ENCODE measurements at regions not wholly inside any gene's neighbourhood (a gene's known extent, or its start where the extent isn't known, plus 50 kb on each side); places are given as distances from the start of the nearest gene placed in this dataset.

DNA sequence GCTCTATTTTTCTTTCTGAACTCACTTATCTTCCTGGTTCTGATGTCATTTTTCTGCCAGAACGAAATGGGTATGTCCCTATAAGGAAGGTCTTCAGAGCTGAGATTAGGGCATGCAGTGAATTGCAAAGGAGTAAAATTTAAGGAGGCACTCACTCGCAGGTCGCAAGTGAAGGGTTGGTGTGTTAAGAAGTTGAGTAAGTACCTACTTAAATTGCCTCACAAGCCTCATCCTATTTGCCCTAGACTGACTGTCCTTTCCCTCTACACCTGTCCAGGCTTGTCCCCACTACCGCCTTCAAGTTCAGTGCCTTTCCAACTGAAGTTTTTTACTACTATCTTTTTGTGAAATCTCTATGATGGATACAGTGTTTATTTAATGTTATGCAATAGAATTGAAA, 191.5 kb downstream of the AHR start:
- TF ChIP-seq, protein P1, sequence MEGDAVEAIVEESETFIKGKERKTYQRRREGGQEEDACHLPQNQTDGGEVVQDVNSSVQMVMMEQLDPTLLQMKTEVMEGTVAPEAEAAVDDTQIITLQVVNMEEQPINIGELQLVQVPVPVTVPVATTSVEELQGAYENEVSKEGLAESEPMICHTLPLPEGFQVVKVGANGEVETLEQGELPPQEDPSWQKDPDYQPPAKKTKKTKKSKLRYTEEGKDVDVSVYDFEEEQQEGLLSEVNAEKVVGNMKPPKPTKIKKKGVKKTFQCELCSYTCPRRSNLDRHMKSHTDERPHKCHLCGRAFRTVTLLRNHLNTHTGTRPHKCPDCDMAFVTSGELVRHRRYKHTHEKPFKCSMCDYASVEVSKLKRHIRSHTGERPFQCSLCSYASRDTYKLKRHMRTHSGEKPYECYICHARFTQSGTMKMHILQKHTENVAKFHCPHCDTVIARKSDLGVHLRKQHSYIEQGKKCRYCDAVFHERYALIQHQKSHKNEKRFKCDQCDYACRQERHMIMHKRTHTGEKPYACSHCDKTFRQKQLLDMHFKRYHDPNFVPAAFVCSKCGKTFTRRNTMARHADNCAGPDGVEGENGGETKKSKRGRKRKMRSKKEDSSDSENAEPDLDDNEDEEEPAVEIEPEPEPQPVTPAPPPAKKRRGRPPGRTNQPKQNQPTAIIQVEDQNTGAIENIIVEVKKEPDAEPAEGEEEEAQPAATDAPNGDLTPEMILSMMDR (IDR thresholded peaks at IDR 0.05; ENCODE audit: low read depth, low read length), result no peak
- H3K4me3 ChIP-seq (ENCODE audit: low read depth, low read length), result no peak overlapping the region

DNA sequence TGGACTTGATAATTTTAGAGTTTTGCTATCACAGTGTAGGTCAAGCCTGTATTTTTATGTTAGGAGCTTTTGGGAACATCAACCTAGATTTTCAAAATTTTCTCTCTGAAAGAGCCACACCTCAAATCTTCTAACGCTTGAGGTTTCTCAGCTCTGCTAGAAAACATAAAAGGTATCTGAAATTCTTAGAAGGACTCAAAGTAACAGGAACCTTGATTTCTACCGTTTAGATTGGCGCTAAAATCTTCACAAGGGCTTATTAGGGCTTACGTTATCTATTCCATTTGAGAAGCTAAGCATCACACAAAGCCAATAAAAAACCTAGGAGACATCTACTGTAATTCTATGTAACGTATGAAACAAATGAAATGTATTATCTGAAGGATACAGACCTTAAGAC, 192.4 kb downstream of the AHR start:
- TF ChIP-seq, protein P1 (IDR thresholded peaks at IDR 0.05; ENCODE audit: low read depth, low read length), result no peak
- no peak overlapping the region for H3K4me3 ChIP-seq (ENCODE audit: low read depth, low read length)

DNA sequence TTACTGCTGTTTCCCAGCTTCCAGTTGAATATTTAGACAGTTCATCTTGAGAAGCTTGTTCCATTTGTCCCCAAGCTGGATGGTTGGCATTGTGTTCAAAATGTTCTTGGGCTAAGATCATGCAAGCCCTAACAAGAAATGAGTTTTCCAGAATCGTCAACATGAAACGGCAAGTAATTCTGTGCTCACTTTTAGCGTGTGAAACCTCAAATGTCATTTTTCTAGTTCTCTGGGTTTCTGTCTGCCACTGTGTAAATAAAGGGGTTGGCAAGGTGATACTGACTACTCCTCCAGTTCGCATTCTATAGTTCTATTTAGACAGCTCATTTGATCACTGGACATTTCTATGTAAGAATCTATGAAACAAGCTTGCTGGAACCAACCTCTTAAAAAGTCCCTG, 194.0 kb downstream of the AHR start:
- TF ChIP-seq, protein P1 (IDR thresholded peaks at IDR 0.05; ENCODE audit: low read depth, low read length), result no peak

DNA sequence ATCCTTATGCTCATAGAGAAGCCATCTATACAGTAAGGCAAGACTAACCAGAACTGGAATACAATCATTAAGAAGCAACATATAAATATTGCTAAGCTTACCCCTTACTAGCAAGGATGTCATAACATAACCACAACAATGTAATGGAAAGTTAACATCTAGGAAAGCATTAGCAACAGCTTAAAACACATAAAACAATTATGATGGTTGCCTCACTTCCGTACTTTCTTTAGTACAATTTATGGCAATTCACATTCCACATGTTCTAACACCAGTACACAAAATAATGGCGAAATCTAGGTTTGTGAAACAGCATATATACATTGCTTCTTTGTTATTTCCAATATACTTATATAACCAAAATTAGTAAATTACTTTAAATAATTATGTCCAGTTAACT, 195.0 kb downstream of the AHR start:
- TF ChIP-seq, protein P1 (IDR thresholded peaks at IDR 0.05; ENCODE audit: low read depth, low read length), result no peak

More for the DNA sequence above, 194.0 kb downstream of the AHR start:
- H3K4me3 ChIP-seq (ENCODE audit: low read depth, low read length), result no peak overlapping the region

DNA sequence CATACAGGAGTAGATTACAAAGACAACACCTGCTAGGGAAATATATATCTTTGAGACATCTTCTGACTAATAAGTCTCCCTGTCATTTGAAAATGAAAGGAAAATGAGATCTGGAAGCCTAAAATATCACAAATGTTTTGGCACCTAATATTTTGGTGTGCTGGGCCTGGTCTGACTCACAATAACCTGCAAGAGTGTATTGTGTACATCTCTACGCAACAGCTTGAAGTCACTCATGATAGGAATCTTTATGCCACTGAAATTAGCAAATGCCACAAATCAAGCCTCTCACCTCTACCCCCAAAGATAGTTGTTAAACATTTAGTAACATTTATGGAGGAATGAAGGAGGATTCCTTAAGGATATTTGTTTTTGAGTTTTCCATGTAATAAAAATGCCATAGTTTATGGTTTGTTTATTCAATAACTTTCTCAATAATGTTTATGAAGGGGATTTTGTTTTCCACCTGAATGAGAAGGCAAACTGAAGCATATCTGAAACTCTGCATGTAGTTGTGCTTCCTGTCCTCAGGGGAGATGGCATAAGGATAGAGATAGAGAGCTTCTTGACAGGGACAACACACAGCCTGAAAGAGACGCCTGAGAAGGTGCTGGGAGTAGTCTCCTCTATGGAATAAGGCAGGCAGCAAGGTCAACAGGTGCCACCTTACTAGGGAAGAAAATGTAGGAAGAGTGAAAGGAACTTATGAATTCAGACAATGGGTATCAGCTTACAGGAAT, 197.4 kb downstream of the AHR start:
- no peak overlapping the region for H3K4me3 ChIP-seq (ENCODE audit: low read depth, low read length)
- TF ChIP-seq, protein P1 (IDR thresholded peaks at IDR 0.05; ENCODE audit: low read depth, low read length), result no peak

More for the DNA sequence above, 195.0 kb downstream of the AHR start:
- H3K4me3 ChIP-seq (ENCODE audit: low read depth, low read length), result no peak overlapping the region

DNA sequence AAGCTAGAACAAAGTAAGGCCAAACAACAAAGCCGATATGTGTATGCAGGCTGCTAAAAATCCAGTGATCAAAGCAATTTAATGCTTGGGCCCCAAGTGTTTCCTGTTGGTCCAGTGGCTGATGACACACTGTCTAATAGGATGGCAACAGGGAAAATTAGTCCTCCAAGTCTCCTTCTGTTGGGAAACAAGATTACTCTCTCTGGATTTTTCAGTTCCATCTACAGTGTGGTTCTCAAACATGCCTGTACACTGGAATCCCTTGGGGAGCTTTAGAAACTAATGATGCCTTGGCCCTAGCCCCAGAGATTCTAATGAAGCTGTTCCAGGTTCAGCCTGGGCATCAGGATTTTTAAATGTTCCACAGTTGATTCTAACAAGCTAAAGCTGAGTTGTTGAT, 198.7 kb downstream of the AHR start:
- H3K4me3 ChIP-seq (ENCODE audit: low read depth, low read length), result no peak overlapping the region
- TF ChIP-seq, protein P1 (IDR thresholded peaks at IDR 0.05; ENCODE audit: low read depth, low read length), result no peak

DNA sequence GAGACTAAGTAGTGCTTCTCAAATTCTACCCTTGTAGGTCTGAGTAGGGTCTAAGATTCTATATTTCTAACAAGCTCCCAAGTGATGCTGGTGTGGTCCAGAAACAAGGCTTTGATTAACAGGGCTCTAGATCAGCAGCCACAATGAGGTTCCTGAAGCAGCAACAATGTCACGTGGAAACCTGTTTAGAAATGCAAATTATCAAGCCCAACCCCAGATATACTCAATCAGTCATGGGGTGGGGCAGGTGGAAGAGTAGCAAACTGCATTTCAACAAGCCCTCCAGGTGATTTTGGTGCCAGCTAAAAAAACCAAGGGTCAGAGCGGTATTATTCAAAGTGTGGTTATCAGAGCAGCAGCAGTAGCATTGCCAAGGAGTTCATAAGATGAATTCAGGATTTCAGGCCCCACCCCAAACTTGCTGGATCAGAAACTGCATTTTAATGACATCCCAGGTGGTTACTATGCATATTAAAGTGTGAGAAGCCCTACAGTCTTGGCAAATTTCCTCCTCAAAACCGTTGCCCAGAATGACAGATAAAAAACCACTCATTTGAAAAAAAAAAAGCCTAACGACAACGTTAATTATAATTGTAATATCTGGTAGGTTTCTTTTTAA, 199.2 kb downstream of the AHR start:
- H3K4me3 ChIP-seq (ENCODE audit: low read depth, low read length), result no peak overlapping the region
- TF ChIP-seq, protein P1 (IDR thresholded peaks at IDR 0.05; ENCODE audit: low read depth, low read length), result no peak
